ENCODE measurements at regions not wholly inside any gene's neighbourhood (a gene's known extent, or its start where the extent isn't known, plus 50 kb on each side); places are given as distances from the start of the nearest gene placed in this dataset.

DNA sequence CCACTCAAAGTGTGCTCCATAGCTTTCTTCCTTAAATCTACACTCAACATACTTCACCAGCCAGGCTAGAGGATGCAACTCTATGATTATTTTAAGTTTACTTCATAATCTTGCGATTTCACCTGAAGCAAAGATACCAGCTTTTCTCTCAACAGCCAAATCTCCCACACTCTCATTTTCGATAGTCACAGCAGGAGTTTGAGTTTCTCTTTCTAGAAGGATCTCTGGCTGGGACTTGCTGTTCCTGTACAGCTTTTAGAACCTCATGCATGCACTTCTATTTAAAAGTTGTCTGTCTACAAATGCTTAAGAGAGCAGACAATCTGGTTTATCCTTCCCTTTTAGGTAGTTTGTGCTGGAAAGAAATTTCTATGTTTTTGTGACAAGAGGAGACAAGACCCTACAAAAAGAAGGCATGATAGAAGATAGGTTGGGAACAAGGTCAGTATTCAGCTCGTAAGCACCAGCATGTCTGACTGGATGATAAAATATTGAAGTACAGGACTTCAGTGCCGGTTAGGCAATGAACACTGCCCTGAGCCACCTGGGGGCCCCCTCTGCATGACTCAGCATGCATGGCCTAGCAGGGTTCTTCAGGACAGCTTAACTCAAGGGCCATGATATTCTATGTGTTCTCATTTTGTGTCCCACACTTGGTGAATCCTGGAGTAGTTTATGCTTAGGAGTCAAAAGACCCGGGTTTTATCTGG, 65.6 kb downstream of the ATXN3L start:
- DNase-seq, result peak; percentile 79
- no peaks in the 10 kb centered on the region for H3K36me3 ChIP-seq
- H3K9me3 ChIP-seq (ENCODE audit: severe bottlenecking), result peaks cover 2% of the 10 kb centered on the region
- TF ChIP-seq, protein P1, sequence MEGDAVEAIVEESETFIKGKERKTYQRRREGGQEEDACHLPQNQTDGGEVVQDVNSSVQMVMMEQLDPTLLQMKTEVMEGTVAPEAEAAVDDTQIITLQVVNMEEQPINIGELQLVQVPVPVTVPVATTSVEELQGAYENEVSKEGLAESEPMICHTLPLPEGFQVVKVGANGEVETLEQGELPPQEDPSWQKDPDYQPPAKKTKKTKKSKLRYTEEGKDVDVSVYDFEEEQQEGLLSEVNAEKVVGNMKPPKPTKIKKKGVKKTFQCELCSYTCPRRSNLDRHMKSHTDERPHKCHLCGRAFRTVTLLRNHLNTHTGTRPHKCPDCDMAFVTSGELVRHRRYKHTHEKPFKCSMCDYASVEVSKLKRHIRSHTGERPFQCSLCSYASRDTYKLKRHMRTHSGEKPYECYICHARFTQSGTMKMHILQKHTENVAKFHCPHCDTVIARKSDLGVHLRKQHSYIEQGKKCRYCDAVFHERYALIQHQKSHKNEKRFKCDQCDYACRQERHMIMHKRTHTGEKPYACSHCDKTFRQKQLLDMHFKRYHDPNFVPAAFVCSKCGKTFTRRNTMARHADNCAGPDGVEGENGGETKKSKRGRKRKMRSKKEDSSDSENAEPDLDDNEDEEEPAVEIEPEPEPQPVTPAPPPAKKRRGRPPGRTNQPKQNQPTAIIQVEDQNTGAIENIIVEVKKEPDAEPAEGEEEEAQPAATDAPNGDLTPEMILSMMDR (IDR thresholded peaks at IDR 0.05; ENCODE audit: low read depth, low read length), result peak; percentile 57
- no peak overlapping the region for H3K4me3 ChIP-seq (ENCODE audit: low read depth, low read length)
- H3K27me3 ChIP-seq (ENCODE audit: insufficient read depth, low read depth, severe bottlenecking), result no peaks in the 10 kb centered on the region
- H3K27ac ChIP-seq, result peak overlapping the region; percentile 7; the same call in 1 of the 2 replicates

DNA sequence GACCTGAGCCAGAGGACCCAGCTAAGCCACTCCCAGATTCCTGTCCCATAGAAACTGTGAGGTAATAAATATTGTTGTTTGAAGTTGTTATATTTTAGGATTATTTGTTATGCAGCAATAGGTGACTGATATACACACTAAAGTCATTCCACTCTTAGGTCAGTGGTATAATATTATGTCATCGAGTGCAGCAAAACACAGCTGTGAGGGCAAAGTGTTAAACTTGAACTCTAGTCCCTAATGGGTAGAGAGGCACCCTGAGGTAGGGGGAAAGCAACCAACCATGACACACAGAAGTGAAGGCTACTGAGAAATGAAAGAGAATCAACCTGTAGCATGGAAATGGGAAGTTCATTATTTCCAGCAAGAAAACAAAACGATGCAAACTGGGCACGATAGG, 66.6 kb downstream of the ATXN3L start:
- Histone ChIP-seq H3K27me3 (ENCODE audit: insufficient read depth, low read depth, severe bottlenecking) (no peaks in the 10 kb centered on the region), H3K36me3 (no peaks in the 10 kb centered on the region), H3K4me3 (ENCODE audit: low read depth, low read length) (no peak overlapping the region), H3K9me3 (ENCODE audit: severe bottlenecking) (peaks cover 2% of the 10 kb centered on the region), H3K27ac (no peak overlapping the region)
- TF ChIP-seq, protein P1 (IDR thresholded peaks at IDR 0.05; ENCODE audit: low read depth, low read length), result no peak
- DNase-seq, result no peak

DNA sequence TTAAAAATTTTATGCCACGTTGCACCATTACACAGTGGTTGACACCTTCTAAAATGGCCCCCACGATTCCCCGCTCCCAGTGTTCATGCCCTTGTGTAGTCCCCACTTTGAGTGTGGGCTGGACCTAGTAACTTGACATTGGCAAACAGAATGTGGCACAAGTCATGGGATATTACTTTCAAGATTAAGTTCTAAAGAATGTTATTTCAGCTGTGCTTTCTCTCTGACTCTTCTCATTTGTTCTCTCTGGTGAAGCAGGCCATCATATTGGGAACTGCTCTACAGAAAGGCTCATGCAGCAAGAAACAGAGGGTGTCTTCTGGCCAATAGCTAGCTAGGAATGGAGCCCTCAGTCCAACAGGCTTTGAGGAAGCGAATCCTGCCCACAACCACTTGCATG, 67.1 kb downstream of the ATXN3L start:
- no peak overlapping the region for H3K27ac ChIP-seq
- TF ChIP-seq, protein P1 (IDR thresholded peaks at IDR 0.05; ENCODE audit: low read depth, low read length), result no peak
- no peaks in the 10 kb centered on the region for H3K27me3 ChIP-seq (ENCODE audit: insufficient read depth, low read depth, severe bottlenecking)
- H3K9me3 ChIP-seq (ENCODE audit: severe bottlenecking), result peaks cover 2% of the 10 kb centered on the region
- no peaks in the 10 kb centered on the region for H3K36me3 ChIP-seq
- H3K4me3 ChIP-seq (ENCODE audit: low read depth, low read length), result no peak overlapping the region
- no peak for DNase-seq

DNA sequence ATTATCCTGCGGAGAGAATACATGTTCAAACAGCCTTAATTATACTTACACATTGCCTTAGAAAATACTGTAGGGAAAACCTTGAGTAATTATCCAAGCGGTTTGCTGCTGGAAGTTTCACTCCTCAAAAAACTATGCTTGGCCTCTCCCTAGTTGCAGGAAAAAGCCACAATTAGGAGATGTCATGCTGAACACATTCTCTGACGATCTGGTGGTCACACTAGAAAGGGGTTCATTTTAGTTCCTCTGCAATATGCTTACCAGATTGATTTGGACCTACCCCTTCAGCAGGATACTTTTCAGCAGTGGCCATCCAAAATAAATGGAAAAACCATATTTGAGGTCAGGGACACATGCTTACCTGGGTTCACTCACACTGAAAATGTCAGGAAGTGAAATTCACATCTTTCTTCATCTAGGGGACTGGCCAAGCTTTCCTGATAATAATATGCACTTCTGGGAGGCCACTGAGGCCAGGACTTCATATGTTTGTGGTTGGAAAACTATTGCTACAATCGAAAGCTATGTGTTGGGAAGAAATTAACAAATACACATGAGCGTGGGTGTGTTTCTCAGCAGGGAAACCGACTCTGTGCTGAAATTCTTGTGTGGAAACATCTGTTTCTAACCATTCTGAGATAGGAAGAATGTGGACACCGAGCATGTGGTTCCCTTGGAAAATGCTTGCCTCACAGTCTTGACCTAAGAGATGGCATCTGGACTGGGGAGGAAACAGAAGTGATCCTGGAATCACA, 68.8 kb downstream of the ATXN3L start:
- DNase-seq, result no peak
- no peaks in the 10 kb centered on the region for H3K36me3 ChIP-seq
- TF ChIP-seq, protein P1 (IDR thresholded peaks at IDR 0.05; ENCODE audit: low read depth, low read length), result no peak
- peaks cover 2% of the 10 kb centered on the region for H3K9me3 ChIP-seq (ENCODE audit: severe bottlenecking)
- H3K27ac ChIP-seq, result no peak overlapping the region
- H3K4me3 ChIP-seq (ENCODE audit: low read depth, low read length), result no peak overlapping the region
- H3K27me3 ChIP-seq (ENCODE audit: insufficient read depth, low read depth, severe bottlenecking), result no peaks in the 10 kb centered on the region

DNA sequence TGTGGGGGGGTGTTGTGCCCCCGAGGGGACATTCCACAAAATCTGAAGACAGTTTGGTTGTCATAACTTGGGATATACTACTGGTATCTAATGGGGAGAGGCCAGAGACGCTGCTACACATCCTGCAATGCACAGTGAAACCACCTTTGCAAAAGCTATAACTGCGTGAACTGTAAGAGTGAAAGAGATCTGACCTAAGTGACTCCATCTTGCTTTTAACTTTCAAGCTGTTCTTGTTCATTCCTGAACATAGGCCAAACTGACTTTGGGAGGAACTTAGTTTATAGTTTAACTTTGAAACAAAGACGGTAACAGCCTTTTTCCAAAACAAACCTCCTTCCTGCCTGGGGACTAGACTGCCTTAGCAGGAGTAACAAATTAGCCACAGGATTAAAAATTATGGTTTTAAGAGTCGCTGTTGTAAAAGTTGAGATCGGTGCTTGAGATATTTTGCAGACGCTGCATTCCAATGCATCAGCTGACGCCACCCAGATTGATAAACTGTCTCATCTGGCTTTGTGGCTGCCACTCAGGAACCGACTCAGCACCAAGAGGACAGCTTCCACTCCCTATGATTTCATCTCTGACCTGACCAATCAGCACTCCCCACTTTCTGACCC, 70.9 kb downstream of the ATXN3L start:
- no peak for DNase-seq
- TF ChIP-seq, protein P1 (IDR thresholded peaks at IDR 0.05; ENCODE audit: low read depth, low read length), result no peak
- no peaks in the 10 kb centered on the region for H3K27me3 ChIP-seq (ENCODE audit: insufficient read depth, low read depth, severe bottlenecking)
- peaks cover 2% of the 10 kb centered on the region for H3K9me3 ChIP-seq (ENCODE audit: severe bottlenecking)
- H3K36me3 ChIP-seq, result no peaks in the 10 kb centered on the region
- no peak overlapping the region for H3K4me3 ChIP-seq (ENCODE audit: low read depth, low read length)
- H3K27ac ChIP-seq, result no peak overlapping the region
